Sigmoid colon (tissue), 6 donors: ENCODE measurements at regions not wholly inside any gene's neighbourhood (a gene's known extent, or its start where the extent isn't known, plus 50 kb on each side); places are given as distances from the start of the nearest gene placed in this dataset.

ENCODE experiments used
- DNase-seq: peaks from one replicate; pipeline ENCODE4 v3.0.0-alpha.2; 2019
- H3K27ac ChIP-seq, 4 donors: fragments of 200-600 bp; sonication (generic); one replicate each; pipeline ENCODE4 v1.5.1; 2016 to 2019; ENCODE audit warnings: mild to moderate bottlenecking in 1 of 4
- H3K27me3 ChIP-seq, 3 donors: fragments of 200-600 bp; sonication (generic); one replicate each; pipeline ENCODE4 v1.5.1; 2019; ENCODE audit warnings: mild to moderate bottlenecking in 1 of 3
- H3K36me3 ChIP-seq, 4 donors: fragments of 200-600 bp; sonication (generic); one replicate each; pipeline ENCODE4 v1.5.1; 2016 to 2019
- H3K4me1 ChIP-seq, 4 donors: fragments of 200-600 bp; sonication (generic); one replicate each; pipeline ENCODE4 v1.5.1; 2017 to 2019
- H3K4me3 ChIP-seq, 4 donors: fragments of 200-600 bp; sonication (generic); one replicate each; pipeline ENCODE4 v1.5.1; 2017 to 2019; ENCODE audit warnings: mild to moderate bottlenecking in 2 of 4, moderate library complexity in 1 of 4
- H3K9me3 ChIP-seq, 4 donors: fragments of 200-600 bp in 3 of 4; sonication (generic) in 3 of 4; one replicate each; pipeline versions ENCODE4 v1.5.1 to v1.6.1; 2013 to 2019
- EP300 ChIP-seq, 4 donors: sonication (generic); formaldehyde crosslinking; IDR thresholded peaks; one replicate each; pipeline ENCODE4 v1.6.1; 2017; ENCODE audit warnings: antibody characterized with exemption in 4 of 4
- POLR2A ChIP-seq, 2 donors: fragments of 450-650 bp; IDR thresholded peaks; one replicate each; pipeline ENCODE4 v1.6.1; 2016; ENCODE audit warnings: antibody characterized with exemption in 2 of 2, mild to moderate bottlenecking in 2 of 2, moderate library complexity in 2 of 2
- POLR2AphosphoS5 ChIP-seq, 4 donors: sonication (generic); formaldehyde crosslinking; IDR thresholded peaks; one replicate each; pipeline ENCODE4 v1.6.1; 2017; ENCODE audit warnings: antibody characterized with exemption in 4 of 4
- WGBS, 2 donors: extraction: QIAGEN DNeasy Blood & Tissue Kit; methylation state at CpG; one replicate each; pipeline ENCODE4 v1.1.7; 2013; 5-methylcytosine and 5-hydroxymethylcytosine counted together
- intact Hi-C: fragments of 100-400 bp; cut with DNase I; formaldehyde crosslinking; loops from one replicate; pipeline ENCODE4 v1.15.1; 2023
- TF ChIP-seq, protein P1 (sequence below), 4 experiments: fragments of 450-650 bp in 3 of 4; fragments of 200-600 bp in 1 of 4; IDR thresholded peaks; one replicate each; pipeline ENCODE4 v1.5.1; 2016 to 2019; ENCODE audit warnings: antibody characterized with exemption in 4 of 4, mild to moderate bottlenecking in 3 of 4, moderate library complexity in 2 of 4
- donor health status: healthy with polysubstance abuse.
- donor health status: healthy.

DNA sequence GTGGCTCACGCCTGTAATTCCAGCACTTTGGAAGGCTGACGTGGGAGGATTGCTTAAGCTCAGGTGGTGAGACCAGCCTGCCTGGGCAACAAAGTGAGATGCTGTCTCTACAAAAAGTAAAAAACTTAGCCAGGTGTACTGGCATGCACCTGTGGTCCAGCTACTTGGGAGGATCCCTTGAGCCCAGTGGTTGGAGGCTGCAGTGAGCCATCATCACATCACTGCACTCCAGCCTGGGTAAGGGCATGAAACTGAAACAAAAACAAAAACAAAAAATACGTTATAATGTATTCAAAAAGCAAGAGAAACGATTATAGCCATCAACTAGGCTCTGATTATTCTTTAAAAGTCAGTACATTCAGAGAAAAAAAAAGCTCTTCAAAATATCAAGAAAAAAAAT lies 62.5 kb downstream of the TCF20 start:
- H3K36me3 ChIP-seq = peaks cover 7 to 31% (median 9%) of the 10 kb centered on the region in 4 donors
- H3K9me3 ChIP-seq = no peaks in the 10 kb centered on the region
- no peak for DNase-seq
- TF ChIP-seq EP300 (IDR thresholded peaks at IDR 0.05) (no peak), POLR2AphosphoS5 (IDR thresholded peaks at IDR 0.05) (no peak)
- TF ChIP-seq, protein P1, sequence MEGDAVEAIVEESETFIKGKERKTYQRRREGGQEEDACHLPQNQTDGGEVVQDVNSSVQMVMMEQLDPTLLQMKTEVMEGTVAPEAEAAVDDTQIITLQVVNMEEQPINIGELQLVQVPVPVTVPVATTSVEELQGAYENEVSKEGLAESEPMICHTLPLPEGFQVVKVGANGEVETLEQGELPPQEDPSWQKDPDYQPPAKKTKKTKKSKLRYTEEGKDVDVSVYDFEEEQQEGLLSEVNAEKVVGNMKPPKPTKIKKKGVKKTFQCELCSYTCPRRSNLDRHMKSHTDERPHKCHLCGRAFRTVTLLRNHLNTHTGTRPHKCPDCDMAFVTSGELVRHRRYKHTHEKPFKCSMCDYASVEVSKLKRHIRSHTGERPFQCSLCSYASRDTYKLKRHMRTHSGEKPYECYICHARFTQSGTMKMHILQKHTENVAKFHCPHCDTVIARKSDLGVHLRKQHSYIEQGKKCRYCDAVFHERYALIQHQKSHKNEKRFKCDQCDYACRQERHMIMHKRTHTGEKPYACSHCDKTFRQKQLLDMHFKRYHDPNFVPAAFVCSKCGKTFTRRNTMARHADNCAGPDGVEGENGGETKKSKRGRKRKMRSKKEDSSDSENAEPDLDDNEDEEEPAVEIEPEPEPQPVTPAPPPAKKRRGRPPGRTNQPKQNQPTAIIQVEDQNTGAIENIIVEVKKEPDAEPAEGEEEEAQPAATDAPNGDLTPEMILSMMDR (IDR thresholded peaks at IDR 0.05) = no peak
- H3K27ac ChIP-seq = no peak overlapping the region
- H3K4me3 ChIP-seq = no peak overlapping the region
- H3K4me1 ChIP-seq = no peaks in the 10 kb centered on the region
- intact Hi-C loops = loop anchor here (2.0 kb wide), 1 partner anchor 27 kb away; no protein-coding TSS in a partner anchor
- 70 to 72% methylated on average over 4 of the region's 4 CpGs for WGBS, 2 donors
- no peaks in the 10 kb centered on the region for H3K27me3 ChIP-seq

DNA sequence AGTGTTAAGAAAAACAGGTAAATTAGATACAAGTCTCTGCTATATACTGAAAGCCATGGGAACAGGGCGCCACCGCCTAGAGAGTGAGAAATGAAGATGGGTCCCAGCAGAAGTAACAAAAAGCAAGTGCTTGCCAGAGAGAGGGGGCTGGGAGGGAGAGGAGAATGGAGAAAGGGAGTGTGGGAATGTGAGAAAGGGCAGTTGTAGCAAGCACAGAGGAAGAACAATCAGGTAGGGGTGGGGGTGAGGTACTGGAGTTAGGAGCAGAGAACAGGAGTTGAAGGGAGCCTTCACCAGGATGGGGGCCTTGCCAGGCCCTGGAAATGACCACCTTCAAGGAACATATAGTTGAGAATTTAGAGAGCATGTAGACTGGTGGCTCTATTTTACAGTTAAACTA lies 66.8 kb downstream of the TCF20 start:
- no peaks in the 10 kb centered on the region for H3K4me1 ChIP-seq
- H3K36me3 ChIP-seq = no peaks in the 10 kb centered on the region
- no peak overlapping the region for H3K4me3 ChIP-seq
- H3K27me3 ChIP-seq = no peaks in the 10 kb centered on the region
- H3K27ac ChIP-seq = no peak overlapping the region
- 95 to 98% methylated on average over 2 of the region's 2 CpGs for WGBS, 2 donors
- TF ChIP-seq, protein P1 (IDR thresholded peaks at IDR 0.05) = no peak
- TF ChIP-seq POLR2AphosphoS5 (IDR thresholded peaks at IDR 0.05) = no peak
- TF ChIP-seq POLR2A (IDR thresholded peaks at IDR 0.05) = no peak
- TF ChIP-seq EP300 (IDR thresholded peaks at IDR 0.05) = no peak
- no peak for DNase-seq
- intact Hi-C loops = no loop called here
- H3K9me3 ChIP-seq = no peaks in the 10 kb centered on the region

DNA sequence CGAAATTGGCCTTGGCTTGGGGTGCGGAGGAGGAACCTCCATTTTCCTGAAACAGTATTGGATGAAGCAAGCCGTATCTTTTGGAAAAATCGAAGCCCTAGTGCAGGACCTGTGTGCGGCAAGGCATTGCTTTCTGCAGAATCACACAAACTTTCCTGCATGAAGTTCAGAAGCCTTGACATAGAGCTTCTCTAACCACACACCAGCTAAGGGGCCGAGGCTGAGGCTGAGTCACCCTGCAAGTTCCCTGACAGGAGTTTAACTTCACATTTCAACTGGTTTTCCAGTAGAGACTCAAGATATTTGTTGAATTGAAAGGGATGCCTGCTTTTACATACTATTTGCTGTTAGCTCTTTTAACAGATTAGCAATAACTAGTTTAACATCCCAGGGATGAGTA lies 67.8 kb downstream of the TCF20 start:
- no peaks in the 10 kb centered on the region for H3K9me3 ChIP-seq
- H3K27ac ChIP-seq = no peak overlapping the region
- DNase-seq = no peak
- H3K27me3 ChIP-seq = no peaks in the 10 kb centered on the region
- H3K4me1 ChIP-seq = no peaks in the 10 kb centered on the region
- no peak overlapping the region for H3K4me3 ChIP-seq
- WGBS, 2 donors = 79 to 92% methylated on average over 6 of the region's 6 CpGs
- intact Hi-C loops = no loop called here
- TF ChIP-seq POLR2A (IDR thresholded peaks at IDR 0.05) (no peak), POLR2AphosphoS5 (IDR thresholded peaks at IDR 0.05) (no peak), EP300 (IDR thresholded peaks at IDR 0.05) (no peak)
- TF ChIP-seq, protein P1 (IDR thresholded peaks at IDR 0.05) = no peak
- H3K36me3 ChIP-seq = no peaks in the 10 kb centered on the region

DNA sequence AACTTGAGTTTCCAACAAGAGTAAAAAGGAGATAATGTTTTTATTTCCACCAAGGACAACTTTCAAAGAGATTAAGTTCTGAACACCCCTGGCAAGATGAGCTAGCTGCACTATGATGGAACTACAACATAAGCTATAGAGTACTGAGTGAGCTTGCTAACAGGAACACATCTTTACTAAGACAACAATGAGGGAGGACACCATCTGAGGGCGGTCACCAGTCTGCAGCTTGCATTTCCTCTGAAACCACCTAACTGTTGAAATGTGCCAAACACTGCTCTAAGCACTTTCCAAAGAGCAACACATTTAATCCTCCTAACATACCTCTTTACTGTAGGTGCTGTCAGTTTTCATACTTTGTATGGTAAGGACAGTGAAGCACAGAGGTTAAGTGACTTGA lies 68.4 kb downstream of the TCF20 start:
- no peak for DNase-seq
- H3K36me3 ChIP-seq = no peaks in the 10 kb centered on the region
- H3K9me3 ChIP-seq = no peaks in the 10 kb centered on the region
- no peak overlapping the region for H3K27ac ChIP-seq
- WGBS, 2 donors = 56 to 93% methylated on average over 1 of the region's 1 CpG
- H3K4me1 ChIP-seq = no peaks in the 10 kb centered on the region
- H3K27me3 ChIP-seq = no peaks in the 10 kb centered on the region
- no peak overlapping the region for H3K4me3 ChIP-seq
- TF ChIP-seq, protein P1 (IDR thresholded peaks at IDR 0.05) = no peak
- TF ChIP-seq POLR2AphosphoS5 (IDR thresholded peaks at IDR 0.05) (no peak), EP300 (IDR thresholded peaks at IDR 0.05) (no peak), POLR2A (IDR thresholded peaks at IDR 0.05) (no peak)
- intact Hi-C loops = no loop called here

DNA sequence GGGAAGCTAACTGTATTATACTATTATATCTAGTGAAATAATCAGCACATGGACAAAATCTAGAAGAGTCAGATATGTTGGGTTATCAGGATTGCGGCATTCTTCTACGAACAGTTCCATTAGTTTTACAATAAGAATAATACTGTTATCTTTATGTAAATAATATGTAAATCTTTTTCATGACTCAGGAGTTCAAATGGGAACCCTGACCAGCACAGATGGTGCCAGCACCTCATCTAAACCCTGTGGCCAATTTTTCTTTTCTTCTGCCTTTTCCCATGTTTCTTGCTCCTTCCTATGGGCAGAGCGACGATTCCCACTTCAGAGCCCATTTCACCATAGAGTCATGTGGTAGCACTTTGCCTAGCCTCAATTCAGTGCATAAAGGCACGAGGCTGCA lies 68.4 kb upstream of the CYP2D6 start:
- no peaks in the 10 kb centered on the region for H3K36me3 ChIP-seq

More for the DNA sequence above, 68.4 kb upstream of the CYP2D6 start:
- no peaks in the 10 kb centered on the region for H3K9me3 ChIP-seq
- no peak overlapping the region for H3K27ac ChIP-seq
- intact Hi-C loops = no loop called here
- no peak overlapping the region for H3K4me3 ChIP-seq
- WGBS, 2 donors = 96% methylated on average over 5 of the region's 5 CpGs
- DNase-seq = no peak
- TF ChIP-seq POLR2AphosphoS5 (IDR thresholded peaks at IDR 0.05) = no peak
- no peak for TF ChIP-seq EP300 (IDR thresholded peaks at IDR 0.05)
- no peak for TF ChIP-seq POLR2A (IDR thresholded peaks at IDR 0.05)
- TF ChIP-seq, protein P1 (IDR thresholded peaks at IDR 0.05) = no peak
- H3K27me3 ChIP-seq = no peaks in the 10 kb centered on the region
- peaks cover 0 to 3% (median 0%) of the 10 kb centered on the region in 4 donors for H3K4me1 ChIP-seq
